ENCODE measurements at regions not wholly inside any gene's neighbourhood (a gene's known extent, or its start where the extent isn't known, plus 50 kb on each side); places are given as distances from the start of the nearest gene placed in this dataset.
"Not testable (repeated sequence)": the region's sequence is repeated elsewhere in the genome, so short reads cannot be mapped to it uniquely, and the experiment has no call there.

DNA sequence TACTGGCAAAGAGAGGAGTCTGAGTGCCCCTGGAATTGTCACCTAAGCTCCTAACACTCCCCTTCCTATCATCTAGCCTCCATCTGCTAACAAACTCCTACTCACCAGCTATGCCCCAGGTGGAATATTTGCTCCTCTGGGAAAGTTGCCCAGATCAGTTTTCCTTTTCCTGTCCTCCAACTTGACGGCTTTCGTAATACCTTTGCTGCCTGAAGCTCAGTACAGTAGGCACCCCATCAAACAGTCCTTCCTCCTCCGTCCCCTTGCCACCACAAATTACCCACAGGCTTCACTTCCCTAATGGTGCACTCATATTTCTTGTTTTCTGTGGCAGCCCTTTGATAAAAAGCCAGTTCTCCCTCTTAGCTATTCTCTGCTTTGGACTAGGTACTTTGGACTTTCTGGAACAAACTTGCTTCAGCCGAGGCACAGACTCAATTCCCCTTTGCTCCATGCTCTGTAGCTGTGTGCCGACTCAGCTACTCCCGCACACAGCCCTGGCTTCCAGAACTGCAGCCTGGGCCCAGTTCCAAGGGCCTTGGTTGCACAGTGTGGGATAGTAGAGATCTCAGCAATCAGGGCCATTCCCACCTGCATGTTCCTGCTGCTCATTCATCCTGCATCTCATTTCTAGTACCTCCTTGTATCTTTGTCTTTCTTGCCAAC lies 605.1 kb downstream of the BCOR start:
- no peaks in the 10 kb centered on the region for H3K9me3 ChIP-seq (ENCODE audit: control insufficient read depth, low read length)
- TF ChIP-seq CTCF (conservative IDR thresholded peaks at IDR 0.05) = no peak
- no peak overlapping the region for H3K9ac ChIP-seq (ENCODE audit: extremely low read depth, low read length, poor library complexity, severe bottlenecking)
- Mint-ChIP-seq H3K4me3 (no peak overlapping the region), H3K36me3 (ENCODE audit: low read depth) (no peaks in the 10 kb centered on the region), H3K27ac (no peak overlapping the region), H3K4me1 (peaks cover 2% of the 10 kb centered on the region), H3K9me3 (peaks cover 39% of the 10 kb centered on the region), H3K27me3 (ENCODE audit: insufficient read depth) (no peaks in the 10 kb centered on the region)
- no peaks in the 10 kb centered on the region for H3K27me3 ChIP-seq (ENCODE audit: control insufficient read depth, insufficient read depth, low read length, poor library complexity, severe bottlenecking)
- WGBS, 2 experiments (ENCODE audit: insufficient coverage in 1 of 2, insufficient read length in 1 of 2) = 90 to 95% methylated on average over 4 to 6 of the region's 6 CpGs
- no peaks in the 10 kb centered on the region for H3K36me3 ChIP-seq (ENCODE audit: control insufficient read depth, insufficient read depth, low read length)
- H3K27ac ChIP-seq (ENCODE audit: low read depth, low read length) = no peak overlapping the region
- no peak overlapping the region for H3K4me3 ChIP-seq (ENCODE audit: low read length)
- no peak for DNase-seq
- H3K4me1 ChIP-seq (ENCODE audit: control insufficient read depth, insufficient read depth, low read length) = no peaks in the 10 kb centered on the region

GRCh38 chrX:39493168-39493567 lies 604.6 kb downstream of the BCOR start:
- no peaks in the 10 kb centered on the region for H3K36me3 Mint-ChIP-seq (ENCODE audit: low read depth)
- no peak for TF ChIP-seq CTCF (conservative IDR thresholded peaks at IDR 0.05)
- H3K36me3 ChIP-seq (ENCODE audit: control insufficient read depth, insufficient read depth, low read length) = no peaks in the 10 kb centered on the region
- peaks cover 39% of the 10 kb centered on the region for H3K9me3 Mint-ChIP-seq
- no peak overlapping the region for H3K9ac ChIP-seq (ENCODE audit: extremely low read depth, low read length, poor library complexity, severe bottlenecking)
- no peak overlapping the region for H3K4me3 Mint-ChIP-seq
- no peaks in the 10 kb centered on the region for H3K4me1 ChIP-seq (ENCODE audit: control insufficient read depth, insufficient read depth, low read length)
- H3K27me3 Mint-ChIP-seq (ENCODE audit: insufficient read depth) = no peaks in the 10 kb centered on the region
- DNase-seq = no peak
- no peak overlapping the region for H3K27ac Mint-ChIP-seq
- no peaks in the 10 kb centered on the region for H3K27me3 ChIP-seq (ENCODE audit: control insufficient read depth, insufficient read depth, low read length, poor library complexity, severe bottlenecking)
- no peak overlapping the region for H3K27ac ChIP-seq (ENCODE audit: low read depth, low read length)
- WGBS, 2 experiments (ENCODE audit: insufficient coverage in 1 of 2, insufficient read length in 1 of 2) = 78% methylated on average over 1 of the region's 1 CpG; no CpG with 5 or more reads in 1 of the 2 experiments
- H3K4me3 ChIP-seq (ENCODE audit: low read length) = no peak overlapping the region
- no peaks in the 10 kb centered on the region for H3K9me3 ChIP-seq (ENCODE audit: control insufficient read depth, low read length)
- peaks cover 2% of the 10 kb centered on the region for H3K4me1 Mint-ChIP-seq

GRCh38 chrX:39497117-39497516 lies 600.6 kb downstream of the BCOR start:
- not testable (repeated sequence) for H3K36me3 ChIP-seq (ENCODE audit: control insufficient read depth, insufficient read depth, low read length); H3K27me3 ChIP-seq (ENCODE audit: control insufficient read depth, insufficient read depth, low read length, poor library complexity, severe bottlenecking); H3K36me3 Mint-ChIP-seq (ENCODE audit: low read depth); H3K27ac ChIP-seq (ENCODE audit: low read depth, low read length); DNase-seq; H3K9ac ChIP-seq (ENCODE audit: extremely low read depth, low read length, poor library complexity, severe bottlenecking); H3K4me1 ChIP-seq (ENCODE audit: control insufficient read depth, insufficient read depth, low read length); H3K4me1 Mint-ChIP-seq; H3K9me3 ChIP-seq (ENCODE audit: control insufficient read depth, low read length); H3K4me3 ChIP-seq (ENCODE audit: low read length); H3K27me3 Mint-ChIP-seq (ENCODE audit: insufficient read depth); H3K27ac Mint-ChIP-seq; H3K4me3 Mint-ChIP-seq
- 100% methylated on average over 2 to 3 of the region's 4 CpGs for WGBS, 2 experiments (ENCODE audit: insufficient coverage in 1 of 2, insufficient read length in 1 of 2)
- H3K9me3 Mint-ChIP-seq = peaks cover 40% of the 10 kb centered on the region

Data from endodermal cell (in vitro differentiated cells).